ENCODE measurements at regions not wholly inside any gene's neighbourhood (a gene's known extent, or its start where the extent isn't known, plus 50 kb on each side); places are given as distances from the start of the nearest gene placed in this dataset.
"Not testable (repeated sequence)": the region's sequence is repeated elsewhere in the genome, so short reads cannot be mapped to it uniquely, and the experiment has no call there.

- H3K27ac ChIP-seq (ENCODE audit: insufficient read depth in 1 of 2, low read depth in 1 of 2, low read length in 2 of 2, poor library complexity in 1 of 2, severe bottlenecking in 2 of 2) = no peak overlapping the region
- no CpG with 5 or more reads among the region's 1 CpG for WGBS (ENCODE audit: insufficient coverage)
- H3K9me3 ChIP-seq (ENCODE audit: control extremely low read depth in 1 of 5, control insufficient read depth in 4 of 5, insufficient read depth in 2 of 5, low read depth in 1 of 5, low read length in 4 of 5) = peaks cover 0 to 1% (median 0%) of the 10 kb centered on the region in 5 experiments
- H3K4me3 ChIP-seq (ENCODE audit: control insufficient read depth in 1 of 7, extremely low read depth in 1 of 7, insufficient read depth in 4 of 7, low read depth in 2 of 7, low read length in 6 of 7) = no peak overlapping the region
- no peak for DNase-seq
- ChIA-PET POLR2A (no interaction called here), CTCF (no interaction called here)
- no peaks in the 10 kb centered on the region for H3K27me3 ChIP-seq (replicated peaks in 2 of 5; ENCODE audit: control insufficient read depth in 4 of 5, insufficient read depth in 5 of 5, low read length in 4 of 5)
- H3K36me3 ChIP-seq (ENCODE audit: control insufficient read depth in 4 of 4, insufficient read depth in 4 of 4, low read length in 3 of 4) = no peaks in the 10 kb centered on the region
- no peaks in the 10 kb centered on the region for H3K4me1 ChIP-seq (ENCODE audit: control extremely low read depth in 1 of 4, control insufficient read depth in 4 of 4, insufficient read depth in 4 of 4, low read length in 3 of 4)
Measured at GRCh38 chr2:149857344-149857743, 269.8 kb upstream of the MMADHC start.

GRCh38 chr2:149855859-149856258, 268.3 kb upstream of the MMADHC start:
- DNase-seq; POLR2A ChIA-PET; H3K9me3 ChIP-seq (ENCODE audit: control extremely low read depth in 1 of 5, control insufficient read depth in 4 of 5, insufficient read depth in 2 of 5, low read depth in 1 of 5, low read length in 4 of 5); CTCF ChIA-PET; H3K27me3 ChIP-seq (replicated peaks in 2 of 5; ENCODE audit: control insufficient read depth in 4 of 5, insufficient read depth in 5 of 5, low read length in 4 of 5); H3K4me1 ChIP-seq (ENCODE audit: control extremely low read depth in 1 of 4, control insufficient read depth in 4 of 4, insufficient read depth in 4 of 4, low read length in 3 of 4); H3K4me3 ChIP-seq (ENCODE audit: control insufficient read depth in 1 of 7, extremely low read depth in 1 of 7, insufficient read depth in 4 of 7, low read depth in 2 of 7, low read length in 6 of 7); H3K27ac ChIP-seq (ENCODE audit: insufficient read depth in 1 of 2, low read depth in 1 of 2, low read length in 2 of 2, poor library complexity in 1 of 2, severe bottlenecking in 2 of 2); H3K36me3 ChIP-seq (ENCODE audit: control insufficient read depth in 4 of 4, insufficient read depth in 4 of 4, low read length in 3 of 4): not testable (repeated sequence)
- WGBS (ENCODE audit: insufficient coverage) = no CpG with 5 or more reads among the region's 5 CpGs

GRCh38 chr2:149849591-149849990, 262.0 kb upstream of the MMADHC start:
- no peak for DNase-seq
- Histone ChIP-seq H3K36me3 (ENCODE audit: control insufficient read depth in 4 of 4, insufficient read depth in 4 of 4, low read length in 3 of 4) (no peaks in the 10 kb centered on the region), H3K27me3 (replicated peaks in 2 of 5; ENCODE audit: control insufficient read depth in 4 of 5, insufficient read depth in 5 of 5, low read length in 4 of 5) (no peaks in the 10 kb centered on the region), H3K4me3 (ENCODE audit: control insufficient read depth in 1 of 7, extremely low read depth in 1 of 7, insufficient read depth in 4 of 7, low read depth in 2 of 7, low read length in 6 of 7) (no peak overlapping the region), H3K27ac (ENCODE audit: insufficient read depth in 1 of 2, low read depth in 1 of 2, low read length in 2 of 2, poor library complexity in 1 of 2, severe bottlenecking in 2 of 2) (no peak overlapping the region), H3K4me1 (ENCODE audit: control extremely low read depth in 1 of 4, control insufficient read depth in 4 of 4, insufficient read depth in 4 of 4, low read length in 3 of 4) (no peaks in the 10 kb centered on the region), H3K9me3 (ENCODE audit: control extremely low read depth in 1 of 5, control insufficient read depth in 4 of 5, insufficient read depth in 2 of 5, low read depth in 1 of 5, low read length in 4 of 5) (no peaks in the 10 kb centered on the region)
- CTCF ChIA-PET = no interaction called here
- no CpG with 5 or more reads among the region's 1 CpG for WGBS (ENCODE audit: insufficient coverage)
- POLR2A ChIA-PET = no interaction called here

GRCh38 chr2:149849136-149849535, 261.6 kb upstream of the MMADHC start:
- DNase-seq = no peak
- WGBS (ENCODE audit: insufficient coverage) = 57% methylated on average over 1 of the region's 2 CpGs
- CTCF ChIA-PET = no interaction called here
- H3K4me3 ChIP-seq (ENCODE audit: control insufficient read depth in 1 of 7, extremely low read depth in 1 of 7, insufficient read depth in 4 of 7, low read depth in 2 of 7, low read length in 6 of 7) = no peak overlapping the region
- no peaks in the 10 kb centered on the region for H3K4me1 ChIP-seq (ENCODE audit: control extremely low read depth in 1 of 4, control insufficient read depth in 4 of 4, insufficient read depth in 4 of 4, low read length in 3 of 4)
- H3K9me3 ChIP-seq (ENCODE audit: control extremely low read depth in 1 of 5, control insufficient read depth in 4 of 5, insufficient read depth in 2 of 5, low read depth in 1 of 5, low read length in 4 of 5) = no peaks in the 10 kb centered on the region
- no peaks in the 10 kb centered on the region for H3K36me3 ChIP-seq (ENCODE audit: control insufficient read depth in 4 of 4, insufficient read depth in 4 of 4, low read length in 3 of 4)
- no peak overlapping the region for H3K27ac ChIP-seq (ENCODE audit: insufficient read depth in 1 of 2, low read depth in 1 of 2, low read length in 2 of 2, poor library complexity in 1 of 2, severe bottlenecking in 2 of 2)
- no peaks in the 10 kb centered on the region for H3K27me3 ChIP-seq (replicated peaks in 2 of 5; ENCODE audit: control insufficient read depth in 4 of 5, insufficient read depth in 5 of 5, low read length in 4 of 5)
- POLR2A ChIA-PET = no interaction called here

- no peak overlapping the region for H3K4me3 ChIP-seq (ENCODE audit: control insufficient read depth in 1 of 7, extremely low read depth in 1 of 7, insufficient read depth in 4 of 7, low read depth in 2 of 7, low read length in 6 of 7)
- CTCF ChIA-PET = no interaction called here
- H3K9me3 ChIP-seq (ENCODE audit: control extremely low read depth in 1 of 5, control insufficient read depth in 4 of 5, insufficient read depth in 2 of 5, low read depth in 1 of 5, low read length in 4 of 5) = no peaks in the 10 kb centered on the region
- H3K4me1 ChIP-seq (ENCODE audit: control extremely low read depth in 1 of 4, control insufficient read depth in 4 of 4, insufficient read depth in 4 of 4, low read length in 3 of 4) = no peaks in the 10 kb centered on the region
- 100% methylated on average over 1 of the region's 1 CpG for WGBS (ENCODE audit: insufficient coverage)
- no peak overlapping the region for H3K27ac ChIP-seq (ENCODE audit: insufficient read depth in 1 of 2, low read depth in 1 of 2, low read length in 2 of 2, poor library complexity in 1 of 2, severe bottlenecking in 2 of 2)
- no peak for DNase-seq
- POLR2A ChIA-PET = no interaction called here
- H3K27me3 ChIP-seq (replicated peaks in 2 of 5; ENCODE audit: control insufficient read depth in 4 of 5, insufficient read depth in 5 of 5, low read length in 4 of 5) = no peaks in the 10 kb centered on the region
- H3K36me3 ChIP-seq (ENCODE audit: control insufficient read depth in 4 of 4, insufficient read depth in 4 of 4, low read length in 3 of 4) = no peaks in the 10 kb centered on the region
Measured at GRCh38 chr2:149841396-149841795, 253.8 kb upstream of the MMADHC start.

GRCh38 chr2:149832324-149832723, 244.7 kb upstream of the MMADHC start:
- no peak for DNase-seq
- POLR2A ChIA-PET = no interaction called here

GRCh38 chr2:149828520-149829210, 241.1 kb upstream of the MMADHC start:
- no peaks in the 10 kb centered on the region for H3K27me3 ChIP-seq (replicated peaks in 2 of 5; ENCODE audit: control insufficient read depth in 4 of 5, insufficient read depth in 5 of 5, low read length in 4 of 5)
- CTCF ChIA-PET = no interaction called here
- H3K4me1 ChIP-seq (ENCODE audit: control extremely low read depth in 1 of 4, control insufficient read depth in 4 of 4, insufficient read depth in 4 of 4, low read length in 3 of 4) = no peaks in the 10 kb centered on the region
- H3K36me3 ChIP-seq (ENCODE audit: control insufficient read depth in 4 of 4, insufficient read depth in 4 of 4, low read length in 3 of 4) = no peaks in the 10 kb centered on the region
- POLR2A ChIA-PET = interaction anchor here (0.8 kb wide), 1 partner anchor 666 kb away, joined by 4 read pairs; no protein-coding TSS in a partner anchor
- 100% methylated on average over 1 of the region's 2 CpGs for WGBS (ENCODE audit: insufficient coverage)
- H3K4me3 ChIP-seq (ENCODE audit: control insufficient read depth in 1 of 7, extremely low read depth in 1 of 7, insufficient read depth in 4 of 7, low read depth in 2 of 7, low read length in 6 of 7) = no peak overlapping the region
- DNase-seq = no peak
- no peaks in the 10 kb centered on the region for H3K9me3 ChIP-seq (ENCODE audit: control extremely low read depth in 1 of 5, control insufficient read depth in 4 of 5, insufficient read depth in 2 of 5, low read depth in 1 of 5, low read length in 4 of 5)
- H3K27ac ChIP-seq (ENCODE audit: insufficient read depth in 1 of 2, low read depth in 1 of 2, low read length in 2 of 2, poor library complexity in 1 of 2, severe bottlenecking in 2 of 2) = no peak overlapping the region

More at GRCh38 chr2:149832324-149832723, 244.7 kb upstream of the MMADHC start:
- H3K9me3 ChIP-seq (ENCODE audit: control extremely low read depth in 1 of 5, control insufficient read depth in 4 of 5, insufficient read depth in 2 of 5, low read depth in 1 of 5, low read length in 4 of 5) = no peaks in the 10 kb centered on the region
- no peaks in the 10 kb centered on the region for H3K36me3 ChIP-seq (ENCODE audit: control insufficient read depth in 4 of 4, insufficient read depth in 4 of 4, low read length in 3 of 4)
- 94% methylated on average over 2 of the region's 2 CpGs for WGBS (ENCODE audit: insufficient coverage)
- H3K27ac ChIP-seq (ENCODE audit: insufficient read depth in 1 of 2, low read depth in 1 of 2, low read length in 2 of 2, poor library complexity in 1 of 2, severe bottlenecking in 2 of 2) = no peak overlapping the region
- H3K27me3 ChIP-seq (replicated peaks in 2 of 5; ENCODE audit: control insufficient read depth in 4 of 5, insufficient read depth in 5 of 5, low read length in 4 of 5) = no peaks in the 10 kb centered on the region
- H3K4me1 ChIP-seq (ENCODE audit: control extremely low read depth in 1 of 4, control insufficient read depth in 4 of 4, insufficient read depth in 4 of 4, low read length in 3 of 4) = no peaks in the 10 kb centered on the region
- no peak overlapping the region for H3K4me3 ChIP-seq (ENCODE audit: control insufficient read depth in 1 of 7, extremely low read depth in 1 of 7, insufficient read depth in 4 of 7, low read depth in 2 of 7, low read length in 6 of 7)
- CTCF ChIA-PET = no interaction called here

Measured in common myeloid progenitor, CD34-positive (primary cell).